Breast epithelium (tissue), 4 donors: ENCODE measurements at regions not wholly inside any gene's neighbourhood (a gene's known extent, or its start where the extent isn't known, plus 50 kb on each side); places are given as distances from the start of the nearest gene placed in this dataset.

ENCODE experiments used
- DNase-seq, 2 donors: peaks; one replicate each; pipeline ENCODE4 v3.0.0-alpha.2; 2019; ENCODE audit warnings: low spot score in 2 of 2
- H3K27ac ChIP-seq, 2 donors: fragments of 200-600 bp; sonication (generic) in 1 of 2; one replicate each; pipeline ENCODE4 v1.5.1; 2016 to 2019; ENCODE audit warnings: mild to moderate bottlenecking in 1 of 2
- H3K27me3 ChIP-seq, 2 donors: fragments of 200-600 bp; sonication (generic) in 1 of 2; one replicate each; pipeline versions ENCODE4 v1.5.1 to v1.6.0; 2017 to 2019; ENCODE audit warnings: control low read depth in 1 of 2, mild to moderate bottlenecking in 1 of 2
- H3K36me3 ChIP-seq: fragments of 200-600 bp; one replicate; pipeline ENCODE4 v1.5.1; 2019
- H3K4me1 ChIP-seq, 2 donors: fragments of 200-600 bp; sonication (generic); one replicate each; pipeline ENCODE4 v1.5.1; 2016 to 2019; ENCODE audit warnings: control low read depth in 1 of 2
- H3K4me3 ChIP-seq, 3 donors: fragments of 200-600 bp; sonication (generic); 1 replicate in 2 of 3; 2 replicates in 1 of 3; pipeline ENCODE4 v1.5.1; 2016 to 2019; ENCODE audit warnings: mild to moderate bottlenecking in 3 of 3, moderate library complexity in 2 of 3
- H3K9me3 ChIP-seq, 2 donors: fragments of 200-600 bp; sonication (generic) in 1 of 2; one replicate each; pipeline ENCODE4 v1.5.1; 2016 to 2019; ENCODE audit warnings: control low read depth in 1 of 2
- CTCF ChIP-seq, 3 donors: fragments of 450-650 bp; IDR thresholded peaks; one replicate each; pipeline ENCODE4 v1.5.1; 2016 to 2017; ENCODE audit warnings: antibody characterized with exemption in 3 of 3, mild to moderate bottlenecking in 3 of 3, moderate library complexity in 3 of 3
- POLR2A ChIP-seq: fragments of 450-650 bp; IDR thresholded peaks from one replicate; pipeline ENCODE4 v1.6.1; 2016; ENCODE audit warnings: antibody characterized with exemption, mild to moderate bottlenecking, moderate library complexity
- POLR2AphosphoS5 ChIP-seq, 3 donors: sonication (generic); formaldehyde crosslinking; IDR thresholded peaks; one replicate each; pipeline ENCODE4 v1.6.1; 2017; ENCODE audit warnings: antibody characterized with exemption in 3 of 3
- intact Hi-C: fragments of 100-400 bp; cut with DNase I; formaldehyde crosslinking; loops from one replicate; pipeline ENCODE4 v1.15.1; 2023; ENCODE audit warnings: low total_unique reads

- no peak overlapping the region for H3K27ac ChIP-seq
- H3K27me3 ChIP-seq: no peaks in the 10 kb centered on the region
- TF ChIP-seq POLR2A: no peak
- no peak for TF ChIP-seq CTCF (IDR thresholded peaks at IDR 0.05)
- no peak for TF ChIP-seq POLR2AphosphoS5 (IDR thresholded peaks at IDR 0.05)
- no peaks in the 10 kb centered on the region for H3K4me1 ChIP-seq
- no peaks in the 10 kb centered on the region for H3K9me3 ChIP-seq
- H3K36me3 ChIP-seq: no peaks in the 10 kb centered on the region
- intact Hi-C loops: no loop called here
- DNase-seq: no peak
- no peak overlapping the region for H3K4me3 ChIP-seq
These were observed 135.4 kb upstream of the CLEC14A start for GRCh38 chr14:38391334-38391733.

DNA sequence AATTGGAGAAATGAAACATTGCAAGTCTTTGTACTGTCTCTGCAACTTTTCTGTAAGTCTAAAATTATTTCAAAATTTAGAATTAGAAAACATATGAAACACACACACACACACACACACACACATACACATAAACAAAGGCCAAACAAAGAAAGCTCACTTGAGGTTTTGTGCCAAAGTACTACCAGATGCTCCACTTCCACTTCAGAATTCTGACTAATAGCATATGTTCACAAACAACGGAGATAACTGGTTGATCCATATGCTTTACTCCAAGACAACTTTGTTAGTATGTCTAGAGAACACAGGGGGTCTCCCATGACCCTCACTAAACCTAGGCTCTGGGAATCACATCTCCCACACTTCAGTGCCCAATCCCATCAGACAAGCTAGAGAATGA lies 133.8 kb upstream of the CLEC14A start:
- Histone ChIP-seq H3K9me3 (no peaks in the 10 kb centered on the region), H3K27me3 (no peaks in the 10 kb centered on the region), H3K27ac (no peak overlapping the region), H3K36me3 (no peaks in the 10 kb centered on the region), H3K4me3 (no peak overlapping the region), H3K4me1 (no peaks in the 10 kb centered on the region)
- DNase-seq: no peak
- TF ChIP-seq POLR2A (no peak), CTCF (IDR thresholded peaks at IDR 0.05) (no peak), POLR2AphosphoS5 (IDR thresholded peaks at IDR 0.05) (no peak)
- intact Hi-C loops: no loop called here

DNA sequence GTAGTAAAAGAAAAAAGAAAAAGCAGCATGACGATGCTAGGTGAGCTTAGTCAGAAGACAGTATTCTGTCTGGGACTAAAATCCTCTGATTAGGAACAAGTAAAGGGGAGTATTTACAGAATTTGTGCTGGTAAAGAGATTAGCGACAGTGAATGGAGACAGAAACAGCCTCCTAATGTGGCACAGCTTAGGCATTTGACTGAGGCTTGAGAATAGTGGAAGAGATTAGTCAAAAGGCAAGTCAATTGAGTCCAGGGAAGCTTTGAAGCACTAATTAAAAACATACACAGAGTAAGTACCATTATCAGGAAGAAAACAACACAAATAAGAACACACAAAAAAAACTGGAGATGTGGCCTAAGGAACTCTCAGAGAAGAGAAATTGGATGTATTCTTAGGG lies 131.9 kb upstream of the CLEC14A start:
- DNase-seq: no peak
- no peaks in the 10 kb centered on the region for H3K4me1 ChIP-seq
- H3K4me3 ChIP-seq: no peak overlapping the region
- intact Hi-C loops: no loop called here
- H3K36me3 ChIP-seq: no peaks in the 10 kb centered on the region
- no peak for TF ChIP-seq CTCF (IDR thresholded peaks at IDR 0.05)
- no peak for TF ChIP-seq POLR2AphosphoS5 (IDR thresholded peaks at IDR 0.05)
- H3K9me3 ChIP-seq: no peaks in the 10 kb centered on the region
- no peak overlapping the region for H3K27ac ChIP-seq
- H3K27me3 ChIP-seq: no peaks in the 10 kb centered on the region

GRCh38 chr14:38385836-38386235 lies 129.9 kb upstream of the CLEC14A start:
- intact Hi-C loops: no loop called here
- Histone ChIP-seq H3K36me3 (no peaks in the 10 kb centered on the region), H3K27ac (no peak overlapping the region), H3K27me3 (no peaks in the 10 kb centered on the region), H3K9me3 (no peaks in the 10 kb centered on the region), H3K4me3 (no peak overlapping the region), H3K4me1 (no peaks in the 10 kb centered on the region)
- TF ChIP-seq CTCF (IDR thresholded peaks at IDR 0.05): no peak
- no peak for TF ChIP-seq POLR2AphosphoS5 (IDR thresholded peaks at IDR 0.05)
- TF ChIP-seq POLR2A: no peak
- DNase-seq: no peak

GRCh38 chr14:38385343-38385742 lies 129.4 kb upstream of the CLEC14A start:
- no peak overlapping the region for H3K4me3 ChIP-seq
- TF ChIP-seq POLR2A: no peak
- no peak for TF ChIP-seq CTCF (IDR thresholded peaks at IDR 0.05)
- no peak for TF ChIP-seq POLR2AphosphoS5 (IDR thresholded peaks at IDR 0.05)
- H3K27ac ChIP-seq: no peak overlapping the region
- intact Hi-C loops: no loop called here
- H3K27me3 ChIP-seq: no peaks in the 10 kb centered on the region
- no peaks in the 10 kb centered on the region for H3K4me1 ChIP-seq
- no peaks in the 10 kb centered on the region for H3K9me3 ChIP-seq
- H3K36me3 ChIP-seq: no peaks in the 10 kb centered on the region
- DNase-seq: no peak
